ENCODE measurements at regions not wholly inside any gene's neighbourhood (a gene's known extent, or its start where the extent isn't known, plus 50 kb on each side); places are given as distances from the start of the nearest gene placed in this dataset.
"Not testable (repeated sequence)": the region's sequence is repeated elsewhere in the genome, so short reads cannot be mapped to it uniquely, and the experiment has no call there.

GRCh38 chr10:85045046-85045445 is 716.7 kb downstream of the CCSER2 start:
- no peak for DNase-seq

DNA sequence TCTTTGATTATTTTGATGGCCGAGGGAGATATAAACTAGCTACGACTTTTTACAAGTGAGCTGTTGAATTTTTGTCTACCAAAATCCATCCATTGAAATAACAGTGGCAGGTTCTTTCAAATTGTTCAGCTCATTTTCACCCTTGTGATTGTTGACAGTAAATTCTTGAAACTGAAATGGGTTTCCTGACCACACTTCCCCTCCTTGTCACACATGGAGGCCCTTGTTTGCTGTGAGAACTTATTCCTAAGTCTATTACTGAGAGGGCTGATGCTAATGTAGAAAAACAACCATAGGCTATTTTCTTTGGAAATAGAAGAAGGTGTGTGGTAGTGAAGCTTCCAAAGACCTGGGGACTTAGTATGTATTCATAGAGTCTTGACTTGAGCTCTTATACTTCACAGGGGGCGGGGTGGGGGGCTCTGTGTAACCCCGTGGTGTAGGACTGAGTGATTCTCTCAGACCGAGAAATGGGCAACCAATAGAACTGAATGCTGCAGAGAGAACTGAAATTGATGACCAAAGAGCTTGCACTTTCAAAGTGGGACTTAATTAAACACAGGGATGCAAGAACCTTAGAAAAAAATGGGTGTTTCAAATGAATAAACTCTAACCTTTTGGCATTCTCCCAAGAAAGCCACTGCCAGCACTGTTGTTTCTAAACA is 718.9 kb downstream of the CCSER2 start:
- no peak for DNase-seq

- no peak for DNase-seq
Measured at GRCh38 chr10:85047979-85048378, 719.6 kb downstream of the CCSER2 start.

DNA sequence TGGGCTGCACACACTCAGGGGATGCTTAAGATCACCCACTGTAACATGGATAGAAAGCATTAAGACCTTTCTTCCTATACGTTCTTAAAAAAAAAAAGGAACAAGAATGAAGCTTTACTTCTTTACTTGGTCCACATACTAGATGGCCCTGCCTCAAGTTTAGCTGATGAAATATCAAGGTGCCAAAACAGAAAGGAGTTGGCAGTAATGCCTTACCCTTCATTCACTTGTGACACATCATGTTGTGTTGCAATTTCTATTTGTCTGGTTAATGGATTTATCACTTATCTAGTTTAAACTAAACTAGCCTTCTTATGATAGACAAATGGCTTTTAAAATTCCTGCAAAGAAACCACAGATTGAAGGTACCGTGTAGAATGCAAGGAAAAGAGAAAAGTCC is 720.3 kb downstream of the CCSER2 start:
- no peak for DNase-seq

- DNase-seq: no peak
Measured at GRCh38 chr10:85060944-85061343, 732.6 kb downstream of the CCSER2 start.

DNA sequence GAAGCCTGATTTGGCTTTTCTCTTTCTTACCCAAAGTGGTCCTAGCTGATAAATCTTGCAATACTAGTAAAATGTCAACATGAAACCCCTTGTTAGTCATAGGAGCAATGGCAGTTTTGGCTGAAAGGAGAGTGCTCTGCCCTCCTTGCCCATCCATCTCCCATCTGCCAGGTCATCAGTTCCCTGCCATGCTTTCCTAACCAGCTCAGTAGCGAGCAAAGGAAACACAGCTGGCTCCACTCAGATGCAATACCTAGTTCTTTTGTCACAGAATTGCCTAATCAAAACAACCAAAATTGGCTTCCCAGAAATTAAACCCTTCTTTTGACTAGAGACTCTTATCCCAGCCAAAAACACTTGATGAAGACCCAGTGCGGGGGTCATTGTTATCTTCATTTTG is 733.0 kb downstream of the CCSER2 start:
- no peak for DNase-seq

DNA sequence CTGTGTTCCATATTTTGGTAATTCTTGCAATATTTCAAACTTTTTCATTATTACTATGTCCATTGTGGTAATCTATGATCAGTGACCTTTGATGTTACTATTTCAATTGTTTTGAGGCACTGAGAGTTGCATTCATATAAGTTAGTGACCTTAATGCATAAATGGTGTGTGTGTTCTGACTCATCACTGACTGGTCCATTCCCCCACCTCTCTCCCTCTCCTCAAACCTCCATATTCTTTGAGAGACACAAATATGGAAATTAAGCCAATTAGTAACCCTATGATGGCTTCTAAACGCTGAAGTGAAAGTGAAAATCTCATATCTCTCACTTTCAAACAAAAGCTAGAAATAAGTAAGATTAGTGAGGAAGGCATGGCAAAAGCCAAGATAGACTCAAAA is 739.6 kb downstream of the CCSER2 start:
- DNase-seq: no peak

GRCh38 chr10:85080934-85081333 is 752.5 kb downstream of the CCSER2 start:
- DNase-seq: no peak

- DNase-seq: no peak
Measured at GRCh38 chr10:85098835-85099521, 770.6 kb downstream of the CCSER2 start.

- DNase-seq: no peak
Measured at GRCh38 chr10:85100495-85100894, 772.1 kb downstream of the CCSER2 start.

GRCh38 chr10:85105614-85106255 is 777.3 kb downstream of the CCSER2 start:
- no peak for DNase-seq

DNA sequence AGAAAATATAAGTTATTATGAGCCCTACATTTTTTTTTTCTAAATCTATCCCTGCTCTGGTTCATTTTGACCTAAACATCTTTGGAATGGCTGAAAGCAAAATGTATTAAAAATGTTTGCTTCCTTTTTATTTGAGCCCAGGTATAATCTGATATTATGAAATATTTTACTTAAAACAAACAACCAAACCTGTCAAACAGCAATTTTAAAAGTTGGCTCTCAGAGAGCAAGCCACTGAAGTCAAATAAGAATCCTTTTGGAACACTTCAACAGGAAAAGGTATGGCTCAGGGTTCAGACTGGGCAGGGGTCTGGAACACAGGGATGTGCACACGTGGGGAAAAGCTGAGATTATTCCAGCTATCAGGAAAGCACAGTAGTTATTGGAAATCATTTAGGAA is 782.9 kb downstream of the CCSER2 start:
- no peak for DNase-seq

DNA sequence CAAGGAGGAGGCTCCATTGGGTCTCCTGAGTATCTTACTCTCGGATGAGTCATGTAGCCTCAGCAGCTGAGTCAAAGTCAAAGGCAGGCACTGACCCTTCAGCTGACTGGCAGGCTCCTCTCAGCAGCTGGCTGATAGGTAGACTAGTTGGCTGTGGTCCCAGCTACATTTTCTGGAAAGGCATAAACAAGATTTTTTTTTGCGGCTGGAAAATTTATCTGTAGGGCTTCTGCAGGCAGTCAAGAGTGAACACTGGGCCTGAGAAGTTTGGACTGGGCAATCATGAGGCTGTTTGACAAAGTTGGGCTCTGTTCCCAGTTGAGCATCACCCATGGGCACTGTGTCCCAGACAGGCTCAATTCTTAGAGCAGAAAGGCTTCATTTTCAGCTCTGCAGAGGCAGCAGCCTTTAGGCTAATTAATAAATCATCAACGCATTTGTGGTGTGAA is 796.2 kb downstream of the CCSER2 start:
- DNase-seq: no peak

DNA sequence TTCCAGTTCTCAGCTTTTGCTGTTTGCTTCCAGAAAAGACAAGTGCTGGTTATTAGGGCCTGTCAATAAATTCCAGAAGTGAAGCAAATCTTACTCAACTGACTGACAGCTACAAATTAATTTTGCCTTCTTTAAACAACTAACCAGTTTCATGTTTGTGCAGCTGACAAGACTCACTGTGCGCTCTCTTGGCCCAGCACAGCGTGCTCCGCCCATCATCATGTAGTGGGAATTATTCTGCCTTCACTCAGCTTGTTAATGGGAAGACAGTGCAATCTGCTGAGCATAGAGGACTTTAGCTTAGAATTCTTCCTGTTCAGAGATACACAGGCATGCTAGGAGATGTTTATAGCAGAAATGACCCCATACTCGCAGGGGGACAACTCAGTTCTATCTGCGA is 808.9 kb downstream of the CCSER2 start:
- no peak for DNase-seq

DNA sequence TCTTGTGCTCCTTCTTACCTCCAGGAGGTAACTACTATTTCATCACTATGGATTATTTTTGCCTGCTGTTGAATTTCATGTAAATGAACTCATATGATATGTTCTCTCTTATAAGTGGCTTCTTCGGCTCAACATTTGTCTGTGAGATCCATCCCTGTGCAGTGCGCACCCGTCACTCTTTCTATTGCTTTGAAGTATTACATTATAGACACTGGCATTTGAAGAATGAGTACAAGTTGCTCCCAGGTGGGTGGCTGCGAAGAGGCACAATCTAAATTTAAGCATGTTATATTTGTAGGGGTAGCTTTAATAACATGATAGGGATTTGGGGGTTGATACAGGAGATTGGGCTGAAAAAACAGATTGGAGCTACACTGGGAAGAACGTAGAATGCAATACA is 809.7 kb downstream of the CCSER2 start:
- no peak for DNase-seq

DNA sequence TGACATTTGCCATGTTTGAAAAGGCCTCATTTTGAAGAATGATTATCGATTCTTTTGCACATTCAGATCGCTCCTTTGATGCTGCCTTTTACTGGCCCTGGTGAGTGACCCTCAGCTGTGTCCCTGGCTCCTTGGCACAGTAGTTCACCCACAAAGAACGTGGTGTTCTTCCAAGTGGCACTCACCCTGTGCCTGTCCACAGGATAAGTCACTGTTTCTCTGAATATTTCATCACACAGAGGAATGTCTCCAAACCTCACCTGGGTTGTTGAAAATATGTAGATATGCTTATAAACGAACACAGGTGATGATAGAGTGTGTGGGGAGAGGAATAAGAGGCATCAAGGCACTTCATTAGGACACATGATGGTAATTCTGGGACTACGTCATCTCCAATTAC is 810.7 kb downstream of the CCSER2 start:
- no peak for DNase-seq

- DNase-seq: not testable (repeated sequence)
Measured at GRCh38 chr10:85141520-85141919, 813.1 kb downstream of the CCSER2 start.

DNA sequence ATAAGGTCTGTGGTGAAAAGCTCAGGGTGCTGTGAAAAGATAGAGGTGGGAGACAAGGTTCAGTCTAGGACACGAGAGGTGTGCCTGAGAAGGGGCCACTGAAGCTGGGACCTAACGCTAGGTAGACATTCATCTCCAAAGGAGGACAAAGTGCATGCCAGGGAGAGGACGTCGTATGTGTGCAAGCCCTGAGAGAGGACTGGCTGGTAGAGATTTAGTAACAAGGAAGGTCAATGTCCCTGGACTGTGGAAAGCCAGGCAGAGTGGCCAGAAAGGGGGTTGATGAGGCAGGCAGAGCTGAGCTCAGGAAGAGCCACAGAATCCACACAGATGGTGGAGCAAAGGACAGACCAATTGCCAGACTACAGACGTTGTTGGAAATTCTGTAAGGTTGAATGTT is 817.6 kb downstream of the CCSER2 start:
- no peak for DNase-seq

DNA sequence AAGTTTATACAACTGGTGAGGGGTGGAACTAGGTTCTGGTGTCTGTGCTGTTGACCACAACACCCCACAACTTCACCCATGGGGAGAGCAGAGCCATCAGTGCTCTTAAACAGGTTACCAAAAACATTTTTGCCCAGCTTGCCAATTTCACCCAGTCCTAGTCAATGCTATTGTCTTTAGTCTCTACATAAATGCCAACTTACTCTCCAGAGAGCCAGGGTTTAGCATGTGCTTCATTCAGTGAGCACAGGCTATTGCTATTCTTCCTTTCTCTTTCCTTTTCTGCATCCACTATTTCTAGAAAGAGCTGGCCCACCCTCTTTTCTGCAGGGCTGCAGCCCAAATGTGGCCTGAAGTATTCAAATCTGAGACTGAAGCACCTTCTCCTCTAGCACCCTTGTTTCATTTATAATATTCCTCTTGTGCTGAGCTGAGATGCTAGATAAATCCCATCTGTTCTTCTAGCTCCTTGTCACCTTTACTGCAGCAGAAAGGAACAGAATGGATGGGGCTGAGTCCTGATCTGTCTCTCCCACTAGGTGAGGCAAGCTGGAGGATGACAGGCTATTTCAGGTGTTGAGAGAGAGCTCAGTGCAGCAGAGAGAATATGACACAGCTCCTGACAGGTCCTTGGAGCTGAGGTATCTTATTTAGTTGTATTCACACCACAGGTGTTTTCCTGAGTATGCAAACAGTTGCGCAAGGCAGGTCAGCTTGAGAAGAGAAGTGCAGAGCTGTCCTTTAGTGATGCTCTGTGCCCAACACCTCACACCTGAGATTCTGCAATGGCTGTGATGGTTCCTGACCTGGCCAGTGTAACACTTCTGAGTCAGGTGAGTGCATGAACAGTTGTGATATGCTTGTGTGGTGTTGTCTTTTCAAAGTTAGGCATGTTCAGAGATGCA is 819.2 kb downstream of the CCSER2 start:
- no peak for DNase-seq

DNA sequence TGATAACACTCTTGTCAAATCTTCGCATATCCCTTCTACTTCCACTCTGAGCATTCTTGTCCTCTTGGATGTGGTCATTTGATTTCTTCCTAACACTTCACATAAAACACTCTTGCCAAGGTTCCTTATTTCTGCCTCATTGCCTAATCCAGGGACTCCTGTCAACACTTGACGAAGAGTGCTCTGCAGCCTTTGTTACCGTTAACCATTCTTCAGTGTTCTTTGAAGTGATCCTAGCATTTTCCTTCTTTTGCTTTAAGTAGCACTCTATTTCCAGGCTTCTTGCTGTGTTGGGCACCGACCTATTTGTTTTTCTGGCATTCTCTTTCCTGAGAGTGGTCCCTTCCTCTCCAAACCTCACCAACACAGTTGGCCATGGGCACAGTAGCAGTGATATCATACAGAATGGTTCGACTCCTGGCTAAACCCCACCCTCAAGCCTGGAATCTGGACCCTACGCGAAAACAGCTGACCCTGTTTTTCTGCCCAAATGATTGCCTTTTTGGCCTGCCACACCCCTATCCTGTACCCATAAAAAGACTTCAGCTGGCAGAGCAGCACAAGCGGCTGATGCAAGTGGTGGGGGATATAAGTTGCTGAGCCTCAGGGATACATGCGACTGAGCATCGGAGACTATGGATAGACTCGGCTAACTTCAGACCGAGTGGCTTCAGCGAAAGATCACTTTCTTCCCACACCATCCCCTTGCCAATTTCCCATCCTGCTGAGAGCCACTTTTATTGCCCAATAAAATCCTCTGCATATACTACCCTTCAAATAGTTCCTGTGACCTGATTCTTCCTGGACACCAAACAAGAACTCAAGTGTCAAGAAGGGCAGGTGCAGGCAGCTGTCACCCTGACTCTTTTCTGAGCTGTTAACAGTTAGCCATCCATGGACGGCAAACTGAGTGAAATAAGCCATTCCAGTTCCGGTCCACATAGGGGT is 820.6 kb downstream of the CCSER2 start:
- DNase-seq: no peak

GRCh38 chr10:85149766-85150165 is 821.4 kb downstream of the CCSER2 start:
- no peak for DNase-seq

- DNase-seq: no peak
Measured at GRCh38 chr10:85151506-85151905, 823.1 kb downstream of the CCSER2 start.

Data from CD4-positive, alpha-beta T cell treated with Interleukin-1 beta for 1 hour (primary cell).